Activated naive CD4-positive, alpha-beta T cell treated with anti-CD3 and anti-CD28 coated beads, Interleukin-2, amount 50 U/mL, for 72 hours (primary cell): ENCODE measurements at regions not wholly inside any gene's neighbourhood (a gene's known extent, or its start where the extent isn't known, plus 50 kb on each side); places are given as distances from the start of the nearest gene placed in this dataset.
A peak's percentile ranks its signal among the peaks of the same experiment; 100 is the strongest.
"Not testable (repeated sequence)": the region's sequence is repeated elsewhere in the genome, so short reads cannot be mapped to it uniquely, and the experiment has no call there.

ENCODE experiments used
- ATAC-seq, 2 donors: fragments of 150-1000 bp; cut with Tn5 transposase; 2 replicates each; pipeline ENCODE4 v1.10.0; 2021; ENCODE audit warnings: mild to moderate bottlenecking in 2 of 2, moderate library complexity in 2 of 2
- DNase-seq, 2 donors: peaks; one replicate each; pipeline ENCODE4 v3.0.0; 2021 to 2022; ENCODE audit warnings: low spot score in 2 of 2
- H3K27ac Mint-ChIP-seq, 2 donors: one replicate each; pipeline ENCODE4 v1.8.0; 2022; ENCODE audit warnings: mild to moderate bottlenecking in 2 of 2, mixed read lengths in 2 of 2
- H3K36me3 Mint-ChIP-seq, 2 donors: one replicate each; pipeline ENCODE4 v1.8.0; 2022; ENCODE audit warnings: mixed read lengths in 2 of 2
- H3K9me3 Mint-ChIP-seq, 2 donors: one replicate each; pipeline ENCODE4 v1.8.0; 2022; ENCODE audit warnings: mixed read lengths in 2 of 2

GRCh38 chr10:125266541-125266940 lies 106.2 kb upstream of the CTBP2 start:
- Mint-ChIP-seq H3K9me3 (peaks cover 8 to 10% of the 10 kb centered on the region in 2 donors), H3K36me3 (no peaks in the 10 kb centered on the region), H3K27ac (no peak overlapping the region)
- DNase-seq (no peak), ATAC-seq (no peak)

- no peaks in the 10 kb centered on the region for H3K36me3 Mint-ChIP-seq
Measured at GRCh38 chr10:125265579-125265955, 105.2 kb upstream of the CTBP2 start.

DNA sequence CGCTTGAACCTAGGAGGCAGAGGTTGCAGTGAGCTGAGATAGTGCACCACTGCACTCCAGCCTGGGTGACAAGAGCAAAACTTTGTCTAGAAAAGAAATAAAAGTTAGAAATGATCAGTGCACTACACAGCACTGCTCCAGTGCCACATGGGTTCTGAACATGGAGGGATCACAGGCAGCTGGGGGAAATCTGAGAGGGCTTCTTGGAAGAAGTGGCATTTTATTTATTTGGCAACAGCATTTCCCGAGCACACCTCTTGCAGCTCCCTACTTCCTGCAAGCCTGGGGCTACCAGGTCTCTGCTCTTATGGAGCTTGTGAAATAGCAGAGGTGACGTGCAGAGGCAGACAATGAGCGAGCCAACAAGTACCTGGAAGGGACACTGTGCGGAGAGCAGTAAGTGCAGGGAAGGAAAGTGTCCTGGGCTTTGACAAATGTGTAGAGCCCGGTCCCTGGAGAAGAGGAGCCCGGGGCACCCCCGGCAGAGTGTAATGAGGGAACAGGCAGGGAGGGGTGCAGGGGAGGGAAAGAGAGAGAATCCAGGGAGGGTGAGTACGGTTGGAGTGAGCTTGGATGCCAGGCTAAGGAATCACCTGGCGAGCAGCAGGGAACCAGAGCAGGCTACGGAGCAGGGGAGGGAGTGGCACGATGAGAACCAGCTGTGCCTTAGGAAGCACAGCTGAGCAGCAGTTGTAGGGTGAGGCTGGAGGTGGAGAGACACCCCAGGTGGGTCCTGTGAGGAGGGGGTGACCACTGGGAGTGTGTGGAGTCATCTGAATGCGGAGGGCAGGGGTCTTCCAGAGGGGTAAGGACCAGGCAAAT lies 104.6 kb upstream of the CTBP2 start:
- no peak for DNase-seq
- no peak for ATAC-seq
- Mint-ChIP-seq H3K36me3 (no peaks in the 10 kb centered on the region), H3K27ac (no peak overlapping the region), H3K9me3 (peaks cover 3 to 13% of the 10 kb centered on the region in 2 donors)

More at GRCh38 chr10:125265579-125265955, 105.2 kb upstream of the CTBP2 start:
- DNase-seq = no peak
- Mint-ChIP-seq H3K27ac (no peak overlapping the region), H3K9me3 (peaks cover 9 to 13% of the 10 kb centered on the region in 2 donors)
- no peak for ATAC-seq

DNA sequence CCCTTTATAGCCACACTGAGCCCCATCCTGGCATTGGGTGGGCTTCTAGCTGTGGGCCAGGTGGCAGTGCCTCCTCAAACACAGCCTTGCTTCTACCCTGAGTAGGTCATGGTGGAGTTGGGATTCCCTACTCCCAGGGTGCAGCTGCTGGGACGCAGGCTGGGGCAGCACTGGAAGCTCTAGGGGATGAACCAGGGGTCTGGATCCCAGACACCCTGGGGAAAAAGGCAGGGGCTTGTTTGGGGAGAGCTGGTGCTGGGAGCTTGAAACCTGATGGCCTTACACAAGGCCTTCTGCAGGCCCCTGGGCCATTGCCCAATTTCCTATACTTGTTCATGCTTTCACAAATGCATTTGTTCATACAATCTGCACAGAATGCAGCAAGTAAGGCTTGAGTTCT lies 103.7 kb upstream of the CTBP2 start:
- H3K27ac Mint-ChIP-seq = no peak overlapping the region
- DNase-seq (no peak), ATAC-seq (no peak)

DNA sequence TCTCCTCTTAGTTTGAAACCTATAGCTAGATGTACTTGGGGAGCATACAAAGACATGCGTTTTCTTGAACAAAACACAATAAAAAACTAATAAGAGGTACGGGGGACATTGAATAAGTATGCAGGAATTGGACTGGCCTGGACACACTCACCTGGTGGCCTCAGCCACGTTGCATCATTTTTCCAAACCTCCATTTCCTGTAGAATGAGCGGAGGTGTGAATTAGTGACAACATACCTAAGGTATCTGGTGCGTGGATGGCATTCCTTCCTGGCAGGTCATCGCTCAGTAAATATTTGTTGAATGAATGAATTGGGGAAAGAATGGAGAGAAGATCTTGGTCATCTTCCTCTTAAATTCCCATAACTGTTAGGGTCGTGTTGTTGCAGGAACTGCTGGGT lies 103.2 kb upstream of the CTBP2 start:
- no peak overlapping the region for H3K27ac Mint-ChIP-seq
- ATAC-seq (no peak), DNase-seq (no peak)
- H3K36me3 Mint-ChIP-seq = no peaks in the 10 kb centered on the region
- H3K9me3 Mint-ChIP-seq = peaks cover 3 to 17% of the 10 kb centered on the region in 2 donors

More for the DNA sequence above, 103.7 kb upstream of the CTBP2 start:
- Mint-ChIP-seq H3K9me3 (peaks cover 3 to 13% of the 10 kb centered on the region in 2 donors), H3K36me3 (no peaks in the 10 kb centered on the region)

GRCh38 chr10:125262920-125263319 lies 102.6 kb upstream of the CTBP2 start:
- no peak for DNase-seq
- H3K27ac Mint-ChIP-seq = peak overlapping the region in 1 of 2 donors; percentile 7
- no peak for ATAC-seq
- H3K9me3 Mint-ChIP-seq = peaks cover 3 to 17% of the 10 kb centered on the region in 2 donors
- H3K36me3 Mint-ChIP-seq = no peaks in the 10 kb centered on the region

GRCh38 chr10:125262409-125262808 lies 102.0 kb upstream of the CTBP2 start:
- ATAC-seq (no peak), DNase-seq (no peak)
- no peaks in the 10 kb centered on the region for H3K36me3 Mint-ChIP-seq
- peaks cover 3 to 17% of the 10 kb centered on the region in 2 donors for H3K9me3 Mint-ChIP-seq
- H3K27ac Mint-ChIP-seq = no peak overlapping the region

GRCh38 chr10:125261491-125262186 lies 101.3 kb upstream of the CTBP2 start:
- peak; percentile 57 to 80 for ATAC-seq

GRCh38 chr10:125260260-125260659 lies 99.9 kb upstream of the CTBP2 start:
- Mint-ChIP-seq H3K36me3 (no peaks in the 10 kb centered on the region), H3K27ac (no peak overlapping the region), H3K9me3 (peaks cover 3 to 17% of the 10 kb centered on the region in 2 donors)
- no peak for DNase-seq
- no peak for ATAC-seq

More at GRCh38 chr10:125261491-125262186, 101.3 kb upstream of the CTBP2 start:
- Mint-ChIP-seq H3K36me3 (no peaks in the 10 kb centered on the region), H3K9me3 (peaks cover 3 to 17% of the 10 kb centered on the region in 2 donors), H3K27ac (no peak overlapping the region)
- DNase-seq = no peak

- ATAC-seq (no peak), DNase-seq (no peak)
- H3K27ac Mint-ChIP-seq = no peak overlapping the region
- H3K9me3 Mint-ChIP-seq = peaks cover 3 to 17% of the 10 kb centered on the region in 2 donors
- H3K36me3 Mint-ChIP-seq = no peaks in the 10 kb centered on the region
Measured at GRCh38 chr10:125259651-125260050, 99.3 kb upstream of the CTBP2 start.

GRCh38 chr10:125258676-125259075 lies 98.3 kb upstream of the CTBP2 start:
- DNase-seq = no peak
- peaks cover 3 to 17% of the 10 kb centered on the region in 2 donors for H3K9me3 Mint-ChIP-seq
- no peaks in the 10 kb centered on the region for H3K36me3 Mint-ChIP-seq
- no peak for ATAC-seq
- no peak overlapping the region for H3K27ac Mint-ChIP-seq

- DNase-seq (no peak), ATAC-seq (no peak)
- no peaks in the 10 kb centered on the region for H3K36me3 Mint-ChIP-seq
- H3K27ac Mint-ChIP-seq = no peak overlapping the region
- peaks cover 7 to 20% of the 10 kb centered on the region in 2 donors for H3K9me3 Mint-ChIP-seq
Measured at GRCh38 chr10:125257521-125258108, 97.3 kb upstream of the CTBP2 start.

GRCh38 chr10:125256026-125256425 lies 95.7 kb upstream of the CTBP2 start:
- DNase-seq (no peak), ATAC-seq (no peak)
- H3K9me3 Mint-ChIP-seq = peaks cover 10 to 15% of the 10 kb centered on the region in 2 donors
- H3K27ac Mint-ChIP-seq = no peak overlapping the region
- no peaks in the 10 kb centered on the region for H3K36me3 Mint-ChIP-seq

- H3K27ac Mint-ChIP-seq = no peak overlapping the region
- ATAC-seq = no peak
- peaks cover 8 to 14% of the 10 kb centered on the region in 2 donors for H3K9me3 Mint-ChIP-seq
- DNase-seq = no peak
- no peaks in the 10 kb centered on the region for H3K36me3 Mint-ChIP-seq
Measured at GRCh38 chr10:125252937-125253336, 92.6 kb upstream of the CTBP2 start.

- H3K9me3 Mint-ChIP-seq = peaks cover 8 to 18% of the 10 kb centered on the region in 2 donors
- not testable (repeated sequence) for H3K36me3 Mint-ChIP-seq, DNase-seq, H3K27ac Mint-ChIP-seq, ATAC-seq
Measured at GRCh38 chr10:125250834-125251233, 90.5 kb upstream of the CTBP2 start.

DNA sequence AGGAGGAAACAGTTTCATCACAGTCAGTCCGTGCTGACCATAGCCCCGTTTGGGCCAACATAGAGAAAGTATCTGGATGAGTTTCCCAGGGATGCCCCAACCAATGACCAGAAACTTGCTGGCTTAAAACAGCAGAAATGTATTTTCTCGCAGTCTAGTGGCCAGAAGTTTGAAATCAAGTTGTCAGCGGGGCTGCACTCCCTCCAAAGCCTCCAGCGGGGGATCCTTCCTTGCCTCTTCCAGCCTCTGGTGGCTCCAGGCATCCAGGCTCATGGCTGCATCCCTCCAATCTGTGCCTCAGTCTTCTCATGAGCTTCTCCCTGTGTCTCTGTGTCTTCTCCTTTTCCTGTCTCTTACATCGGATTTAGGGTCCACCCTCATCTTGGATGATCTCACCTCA lies 89.6 kb upstream of the CTBP2 start:
- H3K36me3 Mint-ChIP-seq = no peaks in the 10 kb centered on the region
- peaks cover 8 to 18% of the 10 kb centered on the region in 2 donors for H3K9me3 Mint-ChIP-seq
- ATAC-seq (no peak), DNase-seq (no peak)
- no peak overlapping the region for H3K27ac Mint-ChIP-seq

DNA sequence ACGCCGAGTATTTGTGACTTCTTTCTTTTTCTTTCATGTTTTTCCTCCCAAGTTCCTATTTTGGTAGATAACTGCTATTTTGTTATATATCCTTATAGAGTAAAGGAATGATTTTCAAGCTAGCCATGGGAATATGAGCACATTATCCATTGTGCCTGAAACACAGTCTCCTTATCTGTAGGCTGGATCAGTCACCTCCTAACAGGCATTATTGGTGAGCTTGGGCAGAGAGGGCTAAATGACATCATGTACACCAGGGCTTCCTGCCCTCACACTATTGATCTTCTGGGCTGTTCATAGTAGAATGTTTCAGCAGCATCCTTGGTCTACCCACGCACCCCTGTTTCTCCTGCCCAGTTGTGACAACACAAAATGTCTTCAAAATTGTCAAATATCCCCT lies 88.1 kb upstream of the CTBP2 start:
- peaks cover 8 to 18% of the 10 kb centered on the region in 2 donors for H3K9me3 Mint-ChIP-seq
- ATAC-seq = no peak

More for the DNA sequence above, 88.1 kb upstream of the CTBP2 start:
- Mint-ChIP-seq H3K27ac (no peak overlapping the region), H3K36me3 (no peaks in the 10 kb centered on the region)
- DNase-seq = no peak
